Kidney (tissue), 13 donors: ENCODE measurements at regions not wholly inside any gene's neighbourhood (a gene's known extent, or its start where the extent isn't known, plus 50 kb on each side); places are given as distances from the start of the nearest gene placed in this dataset.
A peak's percentile ranks its signal among the peaks of the same experiment; 100 is the strongest.

Experiments
- DNase-seq, 5 donors: peaks; one replicate each; pipeline ENCODE4 v3.0.0-alpha.2; 2013 to 2020
- FAIRE-seq: peaks from 2 replicates; lab custom pipeline; 2012; peaks lifted over from hg19 to GRCh38; lab: Jason Lieb, UNC
- H3K27ac ChIP-seq, 2 donors: one replicate each; pipeline ENCODE4 v1.7.0; 2013; ENCODE audit warnings: low read depth in 2 of 2, low read length in 2 of 2, inconsistent platforms in 1 of 2
- H3K27me3 ChIP-seq: one replicate; pipeline ENCODE4 v1.7.1; 2013; ENCODE audit warnings: low read length, inconsistent platforms; ENCODE audit not compliant: control insufficient read depth, insufficient read depth
- H3K36me3 ChIP-seq, 3 donors: one replicate each; pipeline versions ENCODE4 v1.7.0 to v1.7.1; 2013; ENCODE audit warnings: low read length in 3 of 3, control low read depth in 1 of 3, inconsistent platforms in 1 of 3; ENCODE audit not compliant: insufficient read depth in 3 of 3, control insufficient read depth in 2 of 3
- H3K4me1 ChIP-seq, 3 donors: one replicate each; pipeline versions ENCODE4 v1.7.0 to v1.7.1; 2013; ENCODE audit warnings: low read length in 3 of 3, inconsistent platforms in 1 of 3, low read depth in 1 of 3; ENCODE audit not compliant: control insufficient read depth in 2 of 3, insufficient read depth in 2 of 3
- H3K4me3 ChIP-seq, 3 donors: one replicate each; pipeline versions ENCODE4 v1.7.0 to v1.8.1; 2013; ENCODE audit warnings: low read length in 3 of 3, control low read depth in 1 of 3, inconsistent platforms in 1 of 3
- H3K9ac ChIP-seq, 3 donors: one replicate each; pipeline versions ENCODE4 v1.7.0 to v1.7.1; 2013; ENCODE audit warnings: low read length in 3 of 3, control low read depth in 1 of 3, inconsistent platforms in 1 of 3
- H3K9me3 ChIP-seq, 3 donors: one replicate each; pipeline versions ENCODE4 v1.7.0 to v1.7.1; 2013; ENCODE audit warnings: low read length in 3 of 3, control low read depth in 1 of 3, inconsistent platforms in 1 of 3; ENCODE audit not compliant: control insufficient read depth in 2 of 3, insufficient read depth in 1 of 3
- CTCF ChIP-seq: IDR thresholded peaks from 3 replicates; pipeline ENCODE4 v1.5.1; 2012; ENCODE audit warnings: mild to moderate bottlenecking, moderate library complexity, borderline replicate concordance; ENCODE audit not compliant: insufficient read depth; ENCODE audit errors: extremely low read depth
- intact Hi-C: fragments of 100-400 bp; cut with DNase I; formaldehyde crosslinking; loops from one replicate; pipeline ENCODE4 v1.11.1; 2022
- donor health status: control.
- donor health status: control.
- donor health status: control.
- donor health status: control.
- donor health status: control.
- donor health status: DM: yes; HTN: yes; CAD: no.
- donor health status: Normal renal cell carcinoma (clear cell type).

- no peak overlapping the region for H3K9ac ChIP-seq
- FAIRE-seq (no peak), DNase-seq (no peak)
- H3K36me3 ChIP-seq, result no peaks in the 10 kb centered on the region
- H3K4me3 ChIP-seq, result no peak overlapping the region
- TF ChIP-seq CTCF, result no peak
- H3K9me3 ChIP-seq, result no peaks in the 10 kb centered on the region
- H3K27ac ChIP-seq, result no peak overlapping the region
- no peaks in the 10 kb centered on the region for H3K4me1 ChIP-seq
- intact Hi-C loops, result no loop called here
- H3K27me3 ChIP-seq, result no peaks in the 10 kb centered on the region
Observed at GRCh38 chr17:69928611-69929010, 146.4 kb upstream of the KCNJ16 start.

- no peak overlapping the region for H3K27ac ChIP-seq
- no peak overlapping the region for H3K9ac ChIP-seq
- TF ChIP-seq CTCF, result no peak
- no peaks in the 10 kb centered on the region for H3K36me3 ChIP-seq
- FAIRE-seq (no peak), DNase-seq (no peak)
- intact Hi-C loops, result no loop called here
- no peaks in the 10 kb centered on the region for H3K4me1 ChIP-seq
- no peaks in the 10 kb centered on the region for H3K9me3 ChIP-seq
- no peak overlapping the region for H3K4me3 ChIP-seq
- no peaks in the 10 kb centered on the region for H3K27me3 ChIP-seq
Observed at GRCh38 chr17:69936996-69937395, 138.0 kb upstream of the KCNJ16 start.

- Histone ChIP-seq H3K4me3 (no peak overlapping the region), H3K9ac (no peak overlapping the region), H3K27ac (no peak overlapping the region), H3K36me3 (no peaks in the 10 kb centered on the region), H3K4me1 (no peaks in the 10 kb centered on the region), H3K9me3 (no peaks in the 10 kb centered on the region), H3K27me3 (no peaks in the 10 kb centered on the region)
- FAIRE-seq, result peak; percentile 6
- intact Hi-C loops, result no loop called here
- DNase-seq, result no peak
- no peak for TF ChIP-seq CTCF
Observed at GRCh38 chr17:69943058-69943457, 132.0 kb upstream of the KCNJ16 start.

- Histone ChIP-seq H3K4me3 (no peak overlapping the region), H3K9me3 (no peaks in the 10 kb centered on the region), H3K27me3 (no peaks in the 10 kb centered on the region), H3K27ac (no peak overlapping the region), H3K9ac (no peak overlapping the region), H3K36me3 (no peaks in the 10 kb centered on the region), H3K4me1 (no peaks in the 10 kb centered on the region)
- intact Hi-C loops, result no loop called here
- no peak for TF ChIP-seq CTCF
- DNase-seq (no peak), FAIRE-seq (no peak)
Observed at GRCh38 chr17:69944406-69944805, 130.6 kb upstream of the KCNJ16 start.
